ENCODE measurements at regions not wholly inside any gene's neighbourhood (a gene's known extent, or its start where the extent isn't known, plus 50 kb on each side); places are given as distances from the start of the nearest gene placed in this dataset.

- TF ChIP-seq POLR2A (IDR thresholded peaks at IDR 0.05), result no peak
- TF ChIP-seq CTCF (IDR thresholded peaks at IDR 0.05), result no peak
- no peak for TF ChIP-seq EP300 (IDR thresholded peaks at IDR 0.05)
These were observed 522.4 kb upstream of the IGFBP7 start for GRCh38 chr4:57632564-57632963.
